ENCODE measurements at regions not wholly inside any gene's neighbourhood (a gene's known extent, or its start where the extent isn't known, plus 50 kb on each side); places are given as distances from the start of the nearest gene placed in this dataset.
"Not testable (repeated sequence)": the region's sequence is repeated elsewhere in the genome, so short reads cannot be mapped to it uniquely, and the experiment has no call there.

DNA sequence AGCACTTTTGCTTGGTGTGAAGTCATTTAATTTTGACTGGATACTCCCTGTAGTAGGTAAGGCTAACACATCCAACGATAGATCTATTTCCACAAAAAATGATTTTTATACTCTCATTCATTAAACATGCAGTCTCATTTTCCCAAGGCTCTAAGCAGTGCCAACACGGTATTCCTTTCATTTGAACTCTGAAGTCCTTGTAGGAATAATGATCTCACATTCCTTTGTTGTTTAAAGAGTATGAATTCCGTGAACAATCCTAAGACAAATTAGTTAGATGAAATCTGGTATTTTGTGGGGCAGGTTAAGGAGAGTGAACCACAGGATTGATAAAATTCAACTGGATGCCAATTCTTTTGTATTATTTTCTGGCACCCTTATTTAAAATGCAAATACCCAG lies 66.6 kb downstream of the LACC1 start:
- H3K9me3 ChIP-seq (ENCODE audit: low read depth) = no peaks in the 10 kb centered on the region
- DNase-seq = no peak
- no peaks in the 10 kb centered on the region for H3K36me3 ChIP-seq (ENCODE audit: low read depth)
- whole genome bisulfite sequencing, 2 experiments (ENCODE audit: low coverage in 1 of 2, low lambda C conversion rate in 2 of 2, missing lambda C conversion rate in 2 of 2) = 46 to 50% methylated on average over 3 of the region's 3 CpGs
- no peak overlapping the region for H3K4me2 ChIP-seq (ENCODE audit: unreplicated experiment)
- H3K4me3 ChIP-seq = no peak overlapping the region
- H4K20me1 ChIP-seq (ENCODE audit: insufficient read depth) = no peaks in the 10 kb centered on the region
- in situ Hi-C loops (cut with MboI) = no loop called here
- no peaks in the 10 kb centered on the region for H3K4me1 ChIP-seq (ENCODE audit: insufficient read depth)
- H3K9me2 ChIP-seq (ENCODE audit: insufficient read depth) = no peaks in the 10 kb centered on the region
- peaks cover 45% of the 10 kb centered on the region for H3K27me3 ChIP-seq (replicated peaks; ENCODE audit: insufficient read depth)
- H3F3A ChIP-seq (ENCODE audit: insufficient read depth) = no peaks in the 10 kb centered on the region
- H3K79me2 ChIP-seq (ENCODE audit: insufficient read depth) = no peaks in the 10 kb centered on the region
- no peak overlapping the region for H2AFZ ChIP-seq
- TF ChIP-seq EZH2phosphoT487 (IDR thresholded peaks at IDR 0.05; ENCODE audit: insufficient read depth, low read depth) (no peak), EZH2 (IDR thresholded peaks at IDR 0.05; ENCODE audit: insufficient read depth, poor library complexity, severe bottlenecking) (no peak)
- no peak overlapping the region for H3K9ac ChIP-seq
- H3K27ac ChIP-seq = no peak overlapping the region

DNA sequence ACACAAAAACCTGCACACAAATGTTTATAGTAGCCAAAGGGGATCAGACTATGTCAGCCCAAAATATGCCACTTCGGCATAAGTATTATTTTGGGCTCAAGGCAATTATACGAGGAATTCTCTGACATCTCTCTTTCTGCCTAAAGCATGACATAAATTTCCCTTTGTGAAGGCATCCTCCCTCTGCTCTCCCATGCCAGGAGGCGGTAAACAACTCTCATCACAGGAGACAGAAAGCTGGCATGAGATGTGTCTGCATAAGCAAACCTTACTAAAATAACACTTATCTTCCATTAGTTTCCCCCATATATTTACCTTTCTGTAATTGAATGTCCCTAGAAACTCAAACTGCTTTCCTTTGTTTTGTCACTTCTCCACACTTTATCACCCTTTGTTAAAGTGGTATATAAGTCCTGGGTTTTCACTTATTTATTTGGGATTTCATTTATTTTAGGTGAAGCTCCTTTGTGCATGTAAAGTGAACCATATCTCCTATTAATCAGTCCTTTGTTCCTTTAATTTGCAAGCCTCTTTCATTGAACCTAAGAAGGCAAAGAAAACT lies 68.3 kb downstream of the LACC1 start:
- no peaks in the 10 kb centered on the region for H3K36me3 ChIP-seq (ENCODE audit: low read depth)
- WGBS, 2 experiments (ENCODE audit: low coverage in 1 of 2, low lambda C conversion rate in 2 of 2, missing lambda C conversion rate in 2 of 2) = 60 to 62% methylated on average over 3 of the region's 3 CpGs
- H3K4me3 ChIP-seq = no peak overlapping the region

DNA sequence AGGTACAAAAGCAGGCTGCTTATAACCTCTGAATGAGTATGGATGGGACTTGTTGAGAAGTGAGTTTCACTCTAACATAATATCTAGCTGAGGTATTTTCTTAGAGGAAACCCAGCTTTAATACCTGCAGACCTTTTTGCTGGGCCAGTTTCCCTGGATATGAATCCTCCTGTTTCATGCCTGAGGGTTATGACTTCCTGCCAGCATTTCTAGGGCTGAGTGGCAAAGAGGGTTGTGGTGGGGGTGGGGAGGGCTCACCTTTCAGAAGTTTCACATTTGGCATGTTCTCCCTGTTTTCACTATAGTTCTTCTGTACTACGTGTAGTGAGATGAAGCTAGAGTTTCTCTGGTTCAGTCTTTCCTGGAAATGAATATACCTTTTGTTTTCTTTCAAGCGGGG lies 73.7 kb downstream of the LACC1 start:
- Histone ChIP-seq H3K4me2 (ENCODE audit: unreplicated experiment) (no peak overlapping the region), H3K9ac (no peak overlapping the region), H3K36me3 (ENCODE audit: low read depth) (no peaks in the 10 kb centered on the region), H3K27ac (no peak overlapping the region), H3F3A (ENCODE audit: insufficient read depth) (no peaks in the 10 kb centered on the region), H3K9me2 (ENCODE audit: insufficient read depth) (no peaks in the 10 kb centered on the region), H4K20me1 (ENCODE audit: insufficient read depth) (no peaks in the 10 kb centered on the region), H3K4me3 (no peak overlapping the region), H3K4me1 (ENCODE audit: insufficient read depth) (no peaks in the 10 kb centered on the region), H3K9me3 (ENCODE audit: low read depth) (no peaks in the 10 kb centered on the region), H2AFZ (no peak overlapping the region), H3K27me3 (replicated peaks; ENCODE audit: insufficient read depth) (peaks cover 31% of the 10 kb centered on the region), H3K79me2 (ENCODE audit: insufficient read depth) (no peaks in the 10 kb centered on the region)
- TF ChIP-seq EZH2 (IDR thresholded peaks at IDR 0.05; ENCODE audit: insufficient read depth, poor library complexity, severe bottlenecking) (no peak), EZH2phosphoT487 (IDR thresholded peaks at IDR 0.05; ENCODE audit: insufficient read depth, low read depth) (no peak)
- WGBS, 2 experiments (ENCODE audit: low coverage in 1 of 2, low lambda C conversion rate in 2 of 2, missing lambda C conversion rate in 2 of 2) = 41 to 50% methylated on average over 2 of the region's 2 CpGs
- no peak for DNase-seq
- in situ Hi-C loops (cut with MboI) = no loop called here

More for the DNA sequence above, 68.3 kb downstream of the LACC1 start:
- Histone ChIP-seq H3K9me2 (ENCODE audit: insufficient read depth) (no peaks in the 10 kb centered on the region), H3F3A (ENCODE audit: insufficient read depth) (no peaks in the 10 kb centered on the region), H4K20me1 (ENCODE audit: insufficient read depth) (no peaks in the 10 kb centered on the region), H3K4me1 (ENCODE audit: insufficient read depth) (no peaks in the 10 kb centered on the region), H3K9ac (no peak overlapping the region), H3K27me3 (replicated peaks; ENCODE audit: insufficient read depth) (peaks cover 43% of the 10 kb centered on the region), H3K27ac (no peak overlapping the region), H3K9me3 (ENCODE audit: low read depth) (no peaks in the 10 kb centered on the region), H3K79me2 (ENCODE audit: insufficient read depth) (no peaks in the 10 kb centered on the region), H3K4me2 (ENCODE audit: unreplicated experiment) (no peak overlapping the region), H2AFZ (no peak overlapping the region)
- no peak for TF ChIP-seq EZH2 (IDR thresholded peaks at IDR 0.05; ENCODE audit: insufficient read depth, poor library complexity, severe bottlenecking)
- no peak for TF ChIP-seq EZH2phosphoT487 (IDR thresholded peaks at IDR 0.05; ENCODE audit: insufficient read depth, low read depth)
- in situ Hi-C loops (cut with MboI) = no loop called here
- DNase-seq = no peak

DNA sequence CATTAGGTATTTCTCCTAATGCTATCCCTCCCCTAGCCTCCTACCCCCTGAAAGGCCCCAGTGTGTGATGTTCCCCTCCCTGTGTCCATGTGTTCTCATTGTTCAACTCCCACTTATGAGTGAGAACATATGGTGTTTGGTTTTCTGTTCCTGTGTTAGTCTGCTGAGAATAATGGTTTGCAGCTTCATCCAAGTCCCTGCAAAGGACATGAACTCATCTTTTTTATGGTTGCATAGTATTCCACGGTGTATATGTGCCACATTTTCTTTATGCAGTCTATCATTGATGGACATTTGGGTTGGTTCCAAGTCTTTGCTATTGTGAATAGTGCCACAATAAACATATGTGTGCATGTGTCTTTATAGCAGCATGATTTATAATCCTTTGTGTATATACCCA lies 77.3 kb downstream of the LACC1 start:
- WGBS, 2 experiments (ENCODE audit: low coverage in 1 of 2, low lambda C conversion rate in 2 of 2, missing lambda C conversion rate in 2 of 2) = 3 to 4% methylated on average over 1 of the region's 1 CpG
- H3K4me1 ChIP-seq (ENCODE audit: insufficient read depth) = not testable (repeated sequence)

DNA sequence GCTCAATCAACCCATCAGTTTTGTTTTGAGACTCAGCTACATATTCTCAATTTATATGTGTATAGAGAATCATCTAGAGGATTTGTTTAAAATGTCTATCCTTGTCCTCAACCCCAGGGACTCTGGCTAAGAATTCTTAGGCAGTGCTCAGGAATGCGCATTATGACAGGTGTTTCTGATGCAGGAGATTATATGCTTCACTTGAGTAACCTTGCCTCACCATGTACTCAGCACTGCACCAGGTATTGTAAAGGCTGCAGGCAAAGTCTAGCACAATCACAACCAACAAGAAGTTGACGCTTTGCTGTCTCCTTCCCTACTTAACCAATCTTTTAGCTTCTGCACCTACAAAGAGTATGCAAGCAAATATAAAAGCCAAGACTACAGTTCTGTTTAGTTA lies 79.6 kb downstream of the LACC1 start:
- H3F3A ChIP-seq (ENCODE audit: insufficient read depth) = no peaks in the 10 kb centered on the region
- no peak for DNase-seq
- H3K36me3 ChIP-seq (ENCODE audit: low read depth) = no peaks in the 10 kb centered on the region
- H3K4me3 ChIP-seq = no peak overlapping the region
- no peaks in the 10 kb centered on the region for H4K20me1 ChIP-seq (ENCODE audit: insufficient read depth)
- H3K9me3 ChIP-seq (ENCODE audit: low read depth) = no peaks in the 10 kb centered on the region
- no peak overlapping the region for H3K9ac ChIP-seq
- no peaks in the 10 kb centered on the region for H3K79me2 ChIP-seq (ENCODE audit: insufficient read depth)
- H3K4me1 ChIP-seq (ENCODE audit: insufficient read depth) = no peaks in the 10 kb centered on the region
- WGBS, 2 experiments (ENCODE audit: low coverage in 1 of 2, low lambda C conversion rate in 2 of 2, missing lambda C conversion rate in 2 of 2) = 63 to 72% methylated on average over 2 of the region's 2 CpGs
- TF ChIP-seq EZH2phosphoT487 (IDR thresholded peaks at IDR 0.05; ENCODE audit: insufficient read depth, low read depth) (no peak), EZH2 (IDR thresholded peaks at IDR 0.05; ENCODE audit: insufficient read depth, poor library complexity, severe bottlenecking) (no peak)
- H3K27me3 ChIP-seq (replicated peaks; ENCODE audit: insufficient read depth) = peaks cover 20% of the 10 kb centered on the region; the same call in 1 of the 2 replicates
- no peak overlapping the region for H3K4me2 ChIP-seq (ENCODE audit: unreplicated experiment)
- H3K27ac ChIP-seq = no peak overlapping the region
- no peak overlapping the region for H2AFZ ChIP-seq
- in situ Hi-C loops (cut with MboI) = no loop called here
- H3K9me2 ChIP-seq (ENCODE audit: insufficient read depth) = no peaks in the 10 kb centered on the region

More for the DNA sequence above, 77.3 kb downstream of the LACC1 start:
- H3K36me3 ChIP-seq (ENCODE audit: low read depth); H3K79me2 ChIP-seq (ENCODE audit: insufficient read depth); in situ Hi-C loops (cut with MboI); H3K9ac ChIP-seq; H3K9me2 ChIP-seq (ENCODE audit: insufficient read depth); H2AFZ ChIP-seq; H3K4me2 ChIP-seq (ENCODE audit: unreplicated experiment); H3K4me3 ChIP-seq; H4K20me1 ChIP-seq (ENCODE audit: insufficient read depth); DNase-seq; H3F3A ChIP-seq (ENCODE audit: insufficient read depth); H3K9me3 ChIP-seq (ENCODE audit: low read depth); H3K27ac ChIP-seq: not testable (repeated sequence)
- H3K27me3 ChIP-seq (replicated peaks; ENCODE audit: insufficient read depth) = peaks cover 32% of the 10 kb centered on the region

Measured in GM23248 (cell line).